Upper lobe of left lung (tissue), 4 donors: ENCODE measurements at regions not wholly inside any gene's neighbourhood (a gene's known extent, or its start where the extent isn't known, plus 50 kb on each side); places are given as distances from the start of the nearest gene placed in this dataset.

ENCODE experiments used
- CTCF ChIP-seq, 6 experiments: fragments of 450-650 bp in 4 of 6; fragments of 200-600 bp in 2 of 6; sonication (generic) in 2 of 6; IDR thresholded peaks; one replicate each; pipeline ENCODE4 v1.5.1; 2016 to 2019; ENCODE audit warnings: antibody characterized with exemption in 6 of 6
- EP300 ChIP-seq, 4 donors: sonication (generic); formaldehyde crosslinking; IDR thresholded peaks; one replicate each; pipeline ENCODE4 v1.5.1; 2017; ENCODE audit warnings: antibody characterized with exemption in 4 of 4, control low read depth in 2 of 4
- POLR2AphosphoS5 ChIP-seq, 2 donors: sonication (generic); formaldehyde crosslinking; IDR thresholded peaks; one replicate each; pipeline ENCODE4 v1.5.1; 2017; ENCODE audit warnings: antibody characterized with exemption in 2 of 2

- TF ChIP-seq POLR2AphosphoS5 (IDR thresholded peaks at IDR 0.05) (no peak), CTCF (IDR thresholded peaks at IDR 0.05) (no peak), EP300 (IDR thresholded peaks at IDR 0.05) (no peak)
Measured at GRCh38 chr14:80298491-80299017, 87.2 kb upstream of the DIO2 start.
